HepG2 (cell line): ENCODE measurements at regions not wholly inside any gene's neighbourhood (a gene's known extent, or its start where the extent isn't known, plus 50 kb on each side); places are given as distances from the start of the nearest gene placed in this dataset.

ENCODE experiments used
- LCORL ChIP-seq, 2 experiments: fragments of 450-650 bp in 1 of 2; sonication (generic) in 1 of 2; formaldehyde crosslinking in 1 of 2; IDR thresholded peaks; 2 replicates each; pipeline versions ENCODE4 v1.5.0 to v1.6.1; 2017 to 2020; ENCODE audit warnings: antibody characterized with exemption in 1 of 2, missing genetic modification reagents in 1 of 2
- SRSF4 ChIP-seq: fragments of 200-400 bp; formaldehyde crosslinking; IDR thresholded peaks from one replicate; pipeline ENCODE4 v1.6.1; 2018; ENCODE audit warnings: mild to moderate bottlenecking, low read depth, low read length, moderate library complexity; ENCODE audit not compliant: poor library complexity, severe bottlenecking
- ZNF337 ChIP-seq: sonication (generic); formaldehyde crosslinking; IDR thresholded peaks from 2 replicates; pipeline ENCODE4 v1.5.1; 2020; ENCODE audit warnings: missing genetic modification reagents, low read depth, mild to moderate bottlenecking, borderline replicate concordance
- TF ChIP-seq, protein P1 (sequence below): sonication (generic); formaldehyde crosslinking; IDR thresholded peaks from 2 replicates; pipeline ENCODE4 v1.5.0; 2020; ENCODE audit warnings: mild to moderate bottlenecking, missing genetic modification reagents, borderline replicate concordance
- TF ChIP-seq, protein P2 (sequence below): sonication (generic); formaldehyde crosslinking; IDR thresholded peaks from 2 replicates; pipeline ENCODE4 v1.8.0; 2022; ENCODE audit warnings: missing genetic modification reagents, low read depth, mild to moderate bottlenecking, borderline replicate concordance
- TF ChIP-seq, protein P3 (sequence below): sonication (generic); formaldehyde crosslinking; IDR thresholded peaks from 2 replicates; pipeline ENCODE4 v1.4.0; 2020; ENCODE audit warnings: missing genetic modification reagents
- TF ChIP-seq, protein P4 (sequence below): sonication (generic); formaldehyde crosslinking; IDR thresholded peaks from 2 replicates; pipeline ENCODE4 v1.8.0; 2022; ENCODE audit warnings: mild to moderate bottlenecking, missing genetic modification reagents; ENCODE audit not compliant: insufficient replicate concordance

DNA sequence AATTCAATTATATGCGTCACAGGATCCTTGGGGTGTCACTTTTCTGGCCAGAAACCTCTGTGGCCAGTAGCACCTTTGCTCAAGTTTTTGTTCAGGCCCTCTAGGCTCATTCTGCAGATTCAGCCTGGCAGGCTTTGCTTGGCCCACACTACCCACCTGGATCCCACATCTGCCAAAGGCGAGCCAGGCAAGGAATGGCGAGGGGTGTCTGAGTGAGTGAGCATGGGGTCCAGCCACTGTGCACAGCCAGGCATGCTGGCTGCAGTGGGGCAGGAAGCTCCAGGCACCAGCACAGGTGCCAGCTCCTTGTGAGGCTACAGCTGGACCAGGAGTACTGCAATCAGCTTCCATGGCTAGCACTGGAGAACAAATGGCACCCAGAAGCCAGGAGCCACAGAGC, 914.9 kb downstream of the FSTL5 start (continued):
- TF ChIP-seq LCORL (IDR thresholded peaks at IDR 0.05) (no peak), LCORL (CRISPR knock-in tag; IDR thresholded peaks at IDR 0.05) (no peak), ZNF337 (CRISPR knock-in tag) (no peak), SRSF4 (no peak)
- TF ChIP-seq, protein P1, sequence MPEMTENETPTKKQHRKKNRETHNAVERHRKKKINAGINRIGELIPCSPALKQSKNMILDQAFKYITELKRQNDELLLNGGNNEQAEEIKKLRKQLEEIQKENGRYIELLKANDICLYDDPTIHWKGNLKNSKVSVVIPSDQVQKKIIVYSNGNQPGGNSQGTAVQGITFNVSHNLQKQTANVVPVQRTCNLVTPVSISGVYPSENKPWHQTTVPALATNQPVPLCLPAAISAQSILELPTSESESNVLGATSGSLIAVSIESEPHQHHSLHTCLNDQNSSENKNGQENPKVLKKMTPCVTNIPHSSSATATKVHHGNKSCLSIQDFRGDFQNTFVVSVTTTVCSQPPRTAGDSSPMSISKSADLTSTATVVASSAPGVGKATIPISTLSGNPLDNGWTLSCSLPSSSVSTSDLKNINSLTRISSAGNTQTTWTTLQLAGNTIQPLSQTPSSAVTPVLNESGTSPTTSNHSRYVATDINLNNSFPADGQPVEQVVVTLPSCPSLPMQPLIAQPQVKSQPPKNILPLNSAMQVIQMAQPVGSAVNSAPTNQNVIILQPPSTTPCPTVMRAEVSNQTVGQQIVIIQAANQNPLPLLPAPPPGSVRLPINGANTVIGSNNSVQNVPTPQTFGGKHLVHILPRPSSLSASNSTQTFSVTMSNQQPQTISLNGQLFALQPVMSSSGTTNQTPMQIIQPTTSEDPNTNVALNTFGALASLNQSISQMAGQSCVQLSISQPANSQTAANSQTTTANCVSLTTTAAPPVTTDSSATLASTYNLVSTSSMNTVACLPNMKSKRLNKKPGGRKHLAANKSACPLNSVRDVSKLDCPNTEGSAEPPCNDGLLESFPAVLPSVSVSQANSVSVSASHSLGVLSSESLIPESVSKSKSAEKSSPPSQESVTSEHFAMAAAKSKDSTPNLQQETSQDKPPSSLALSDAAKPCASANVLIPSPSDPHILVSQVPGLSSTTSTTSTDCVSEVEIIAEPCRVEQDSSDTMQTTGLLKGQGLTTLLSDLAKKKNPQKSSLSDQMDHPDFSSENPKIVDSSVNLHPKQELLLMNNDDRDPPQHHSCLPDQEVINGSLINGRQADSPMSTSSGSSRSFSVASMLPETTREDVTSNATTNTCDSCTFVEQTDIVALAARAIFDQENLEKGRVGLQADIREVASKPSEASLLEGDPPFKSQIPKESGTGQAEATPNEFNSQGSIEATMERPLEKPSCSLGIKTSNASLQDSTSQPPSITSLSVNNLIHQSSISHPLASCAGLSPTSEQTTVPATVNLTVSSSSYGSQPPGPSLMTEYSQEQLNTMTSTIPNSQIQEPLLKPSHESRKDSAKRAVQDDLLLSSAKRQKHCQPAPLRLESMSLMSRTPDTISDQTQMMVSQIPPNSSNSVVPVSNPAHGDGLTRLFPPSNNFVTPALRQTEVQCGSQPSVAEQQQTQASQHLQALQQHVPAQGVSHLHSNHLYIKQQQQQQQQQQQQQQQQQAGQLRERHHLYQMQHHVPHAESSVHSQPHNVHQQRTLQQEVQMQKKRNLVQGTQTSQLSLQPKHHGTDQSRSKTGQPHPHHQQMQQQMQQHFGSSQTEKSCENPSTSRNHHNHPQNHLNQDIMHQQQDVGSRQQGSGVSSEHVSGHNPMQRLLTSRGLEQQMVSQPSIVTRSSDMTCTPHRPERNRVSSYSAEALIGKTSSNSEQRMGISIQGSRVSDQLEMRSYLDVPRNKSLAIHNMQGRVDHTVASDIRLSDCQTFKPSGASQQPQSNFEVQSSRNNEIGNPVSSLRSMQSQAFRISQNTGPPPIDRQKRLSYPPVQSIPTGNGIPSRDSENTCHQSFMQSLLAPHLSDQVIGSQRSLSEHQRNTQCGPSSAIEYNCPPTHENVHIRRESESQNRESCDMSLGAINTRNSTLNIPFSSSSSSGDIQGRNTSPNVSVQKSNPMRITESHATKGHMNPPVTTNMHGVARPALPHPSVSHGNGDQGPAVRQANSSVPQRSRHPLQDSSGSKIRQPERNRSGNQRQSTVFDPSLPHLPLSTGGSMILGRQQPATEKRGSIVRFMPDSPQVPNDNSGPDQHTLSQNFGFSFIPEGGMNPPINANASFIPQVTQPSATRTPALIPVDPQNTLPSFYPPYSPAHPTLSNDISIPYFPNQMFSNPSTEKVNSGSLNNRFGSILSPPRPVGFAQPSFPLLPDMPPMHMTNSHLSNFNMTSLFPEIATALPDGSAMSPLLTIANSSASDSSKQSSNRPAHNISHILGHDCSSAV (CRISPR knock-in tag) = no peak
- TF ChIP-seq, protein P2, sequence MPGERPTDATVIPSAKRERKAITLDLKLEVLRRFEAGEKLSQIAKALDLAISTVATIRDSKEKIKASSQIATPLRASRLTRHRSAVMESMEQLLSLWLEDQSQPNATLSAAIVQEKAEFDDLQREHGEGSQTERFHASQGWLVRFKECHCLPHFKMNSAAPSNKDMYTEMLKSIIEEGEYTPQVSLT (CRISPR knock-in tag) = no peak
- TF ChIP-seq, protein P3, sequence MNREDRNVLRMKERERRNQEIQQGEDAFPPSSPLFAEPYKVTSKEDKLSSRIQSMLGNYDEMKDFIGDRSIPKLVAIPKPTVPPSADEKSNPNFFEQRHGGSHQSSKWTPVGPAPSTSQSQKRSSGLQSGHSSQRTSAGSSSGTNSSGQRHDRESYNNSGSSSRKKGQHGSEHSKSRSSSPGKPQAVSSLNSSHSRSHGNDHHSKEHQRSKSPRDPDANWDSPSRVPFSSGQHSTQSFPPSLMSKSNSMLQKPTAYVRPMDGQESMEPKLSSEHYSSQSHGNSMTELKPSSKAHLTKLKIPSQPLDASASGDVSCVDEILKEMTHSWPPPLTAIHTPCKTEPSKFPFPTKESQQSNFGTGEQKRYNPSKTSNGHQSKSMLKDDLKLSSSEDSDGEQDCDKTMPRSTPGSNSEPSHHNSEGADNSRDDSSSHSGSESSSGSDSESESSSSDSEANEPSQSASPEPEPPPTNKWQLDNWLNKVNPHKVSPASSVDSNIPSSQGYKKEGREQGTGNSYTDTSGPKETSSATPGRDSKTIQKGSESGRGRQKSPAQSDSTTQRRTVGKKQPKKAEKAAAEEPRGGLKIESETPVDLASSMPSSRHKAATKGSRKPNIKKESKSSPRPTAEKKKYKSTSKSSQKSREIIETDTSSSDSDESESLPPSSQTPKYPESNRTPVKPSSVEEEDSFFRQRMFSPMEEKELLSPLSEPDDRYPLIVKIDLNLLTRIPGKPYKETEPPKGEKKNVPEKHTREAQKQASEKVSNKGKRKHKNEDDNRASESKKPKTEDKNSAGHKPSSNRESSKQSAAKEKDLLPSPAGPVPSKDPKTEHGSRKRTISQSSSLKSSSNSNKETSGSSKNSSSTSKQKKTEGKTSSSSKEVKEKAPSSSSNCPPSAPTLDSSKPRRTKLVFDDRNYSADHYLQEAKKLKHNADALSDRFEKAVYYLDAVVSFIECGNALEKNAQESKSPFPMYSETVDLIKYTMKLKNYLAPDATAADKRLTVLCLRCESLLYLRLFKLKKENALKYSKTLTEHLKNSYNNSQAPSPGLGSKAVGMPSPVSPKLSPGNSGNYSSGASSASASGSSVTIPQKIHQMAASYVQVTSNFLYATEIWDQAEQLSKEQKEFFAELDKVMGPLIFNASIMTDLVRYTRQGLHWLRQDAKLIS (CRISPR knock-in tag) = no peak
- TF ChIP-seq, protein P4, sequence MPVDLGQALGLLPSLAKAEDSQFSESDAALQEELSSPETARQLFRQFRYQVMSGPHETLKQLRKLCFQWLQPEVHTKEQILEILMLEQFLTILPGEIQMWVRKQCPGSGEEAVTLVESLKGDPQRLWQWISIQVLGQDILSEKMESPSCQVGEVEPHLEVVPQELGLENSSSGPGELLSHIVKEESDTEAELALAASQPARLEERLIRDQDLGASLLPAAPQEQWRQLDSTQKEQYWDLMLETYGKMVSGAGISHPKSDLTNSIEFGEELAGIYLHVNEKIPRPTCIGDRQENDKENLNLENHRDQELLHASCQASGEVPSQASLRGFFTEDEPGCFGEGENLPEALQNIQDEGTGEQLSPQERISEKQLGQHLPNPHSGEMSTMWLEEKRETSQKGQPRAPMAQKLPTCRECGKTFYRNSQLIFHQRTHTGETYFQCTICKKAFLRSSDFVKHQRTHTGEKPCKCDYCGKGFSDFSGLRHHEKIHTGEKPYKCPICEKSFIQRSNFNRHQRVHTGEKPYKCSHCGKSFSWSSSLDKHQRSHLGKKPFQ (CRISPR knock-in tag) = no peak
